A549 (cell line): ENCODE measurements at regions not wholly inside any gene's neighbourhood (a gene's known extent, or its start where the extent isn't known, plus 50 kb on each side); places are given as distances from the start of the nearest gene placed in this dataset.
A peak's percentile ranks its signal among the peaks of the same experiment; 100 is the strongest.

ENCODE experiments used
- ATAC-seq, 2 experiments: fragments of 200-7000 bp in 1 of 2; fragments of >200 bp in 1 of 2; cut with Nextera tagmentation in 1 of 2; cut with Tn5 transposase in 1 of 2; 3 replicates each; pipeline versions ENCODE4 v1.8.0 to v1.9.1; 2018 to 2020; ENCODE audit warnings: mild to moderate bottlenecking in 1 of 2, moderate library complexity in 1 of 2
- CTCF ChIA-PET: fragments of 300-600 bp; sonication (Branson Sonifier 250); formaldehyde crosslinking; extraction: SDS; loops from one replicate; lab custom pipeline; 2021; ENCODE audit warnings: antibody characterized with exemption, inconsistent platforms; lab: Yijun Ruan, JAX
- POLR2A ChIA-PET: fragments of 350-600 bp; formaldehyde crosslinking; extraction: SDS; loops from one replicate; lab custom pipeline; 2021; ENCODE audit warnings: antibody characterized with exemption, inconsistent platforms; lab: Yijun Ruan, JAX
- DNase-seq, 2 experiments: peaks; one replicate each; pipeline versions ENCODE4 v3.0.0 to v3.0.0-alpha.2; 2011 to 2016; ENCODE audit warnings: low read depth in 1 of 2, low spot score in 1 of 2
- FAIRE-seq: peaks from 2 replicates; lab custom pipeline; 2011; peaks lifted over from hg19 to GRCh38; lab: Jason Lieb, UNC
- H3K27ac ChIP-seq, 2 experiments: fragments of >200 bp; sonication (Bioruptor Twin); formaldehyde crosslinking; 3 replicates each; pipeline ENCODE4 v1.5.1; 2016 to 2017
- H3K4me1 ChIP-seq: fragments of >200 bp; sonication (Bioruptor Twin); formaldehyde crosslinking; 3 replicates; pipeline ENCODE4 v1.6.1; 2016
- H3K4me2 ChIP-seq: fragments of >200 bp; sonication (Bioruptor Twin); formaldehyde crosslinking; 3 replicates; pipeline ENCODE4 v1.6.1; 2016
- H3K4me3 ChIP-seq: fragments of >200 bp; sonication (Bioruptor Twin); formaldehyde crosslinking; 3 replicates; pipeline ENCODE4 v1.5.1; 2016
- H3K9me3 ChIP-seq: fragments of >200 bp; sonication (Bioruptor Twin); formaldehyde crosslinking; 3 replicates; pipeline ENCODE4 v1.6.1; 2016
- BHLHE40 ChIP-seq: IDR thresholded peaks from 2 replicates; pipeline ENCODE4 v1.6.1; 2012; ENCODE audit warnings: low read depth, low read length, inconsistent platforms
- EHMT2 ChIP-seq: fragments of 200-600 bp; sonication (generic); IDR thresholded peaks from 2 replicates; pipeline ENCODE4 v1.6.1; 2016; ENCODE audit warnings: antibody characterized with exemption, low read depth, mild to moderate bottlenecking, moderate library complexity
- EP300 ChIP-seq, 2 experiments: fragments of >200 bp; sonication (Bioruptor Twin); formaldehyde crosslinking; IDR thresholded peaks; 2 replicates in 1 of 2; 3 replicates in 1 of 2; pipeline ENCODE4 v1.6.1; 2016 to 2017
- ESRRA ChIP-seq: fragments of 150-350 bp; IDR thresholded peaks from 2 replicates; pipeline ENCODE4 v1.6.1; 2014; ENCODE audit warnings: mild to moderate bottlenecking, low read length, borderline replicate concordance
- FOSB ChIP-seq: fragments of 250-450 bp; sonication (Bioruptor Pico); IDR thresholded peaks from 2 replicates; pipeline ENCODE4 v1.5.0; 2020; ENCODE audit warnings: mild to moderate bottlenecking, moderate library complexity
- FOXS1 ChIP-seq: fragments of 250-450 bp; sonication (Bioruptor Pico); IDR thresholded peaks from 2 replicates; pipeline ENCODE4 v1.5.0; 2020; ENCODE audit warnings: mild to moderate bottlenecking, moderate library complexity
- GATA3 ChIP-seq: IDR thresholded peaks from 2 replicates; pipeline ENCODE4 v1.6.1; 2012; ENCODE audit warnings: borderline replicate concordance
- HEYL ChIP-seq: fragments of 250-450 bp; sonication (Bioruptor Pico); IDR thresholded peaks from 2 replicates; pipeline ENCODE4 v1.8.0; 2021; ENCODE audit warnings: mild to moderate bottlenecking, moderate library complexity
- HMGXB4 ChIP-seq: fragments of 250-450 bp; sonication (Bioruptor Pico); IDR thresholded peaks from 2 replicates; pipeline ENCODE4 v1.5.0; 2021; ENCODE audit warnings: mild to moderate bottlenecking, moderate library complexity, borderline replicate concordance
- HOXB5 ChIP-seq: fragments of 250-450 bp; sonication (Bioruptor Pico); IDR thresholded peaks from 2 replicates; pipeline ENCODE4 v1.5.0; 2020; ENCODE audit warnings: mild to moderate bottlenecking, moderate library complexity
- JUN ChIP-seq, 2 experiments: fragments of >200 bp; sonication (Bioruptor Twin); formaldehyde crosslinking; IDR thresholded peaks; 2 replicates in 1 of 2; 3 replicates in 1 of 2; pipeline ENCODE4 v1.6.1; 2016 to 2017
- JUNB ChIP-seq: fragments of >200 bp; sonication (Bioruptor Twin); formaldehyde crosslinking; IDR thresholded peaks from 2 replicates; pipeline ENCODE4 v1.6.1; 2016
- MAFK ChIP-seq: fragments of 450-650 bp; IDR thresholded peaks from 2 replicates; pipeline ENCODE4 v1.6.1; 2014; ENCODE audit not compliant: partially characterized antibody
- MAZ ChIP-seq: fragments of 150-350 bp; IDR thresholded peaks from 2 replicates; pipeline ENCODE4 v1.6.1; 2014; ENCODE audit warnings: antibody characterized with exemption, low read depth, low read length, borderline replicate concordance
- NPAS2 ChIP-seq: fragments of 250-450 bp; sonication (Bioruptor Pico); IDR thresholded peaks from 2 replicates; pipeline ENCODE4 v1.8.0; 2022; ENCODE audit warnings: mild to moderate bottlenecking, moderate library complexity, borderline replicate concordance
- PBX3 ChIP-seq: IDR thresholded peaks from 2 replicates; pipeline ENCODE4 v1.6.1; 2012
- RAD21 ChIP-seq, 2 experiments: fragments of >200 bp in 1 of 2; sonication (Bioruptor Twin) in 1 of 2; formaldehyde crosslinking in 1 of 2; IDR thresholded peaks in 1 of 2; conservative IDR thresholded peaks in 1 of 2; 2 replicates in 1 of 2; 3 replicates in 1 of 2; pipeline ENCODE4 v1.6.1; 2012 to 2018; ENCODE audit warnings: inconsistent platforms in 1 of 2
- RARB ChIP-seq: fragments of 250-450 bp; sonication (Bioruptor Pico); IDR thresholded peaks from 2 replicates; pipeline ENCODE4 v1.8.0; 2021; ENCODE audit warnings: mild to moderate bottlenecking, moderate library complexity
- RCOR1 ChIP-seq: fragments of 150-350 bp; IDR thresholded peaks from 2 replicates; pipeline ENCODE4 v1.6.1; 2014; ENCODE audit warnings: antibody characterized with exemption, low read length, low read depth
- REST ChIP-seq: fragments of 200-600 bp; sonication (generic); IDR thresholded peaks from 2 replicates; pipeline ENCODE4 v1.6.1; 2016; ENCODE audit warnings: antibody characterized with exemption, mild to moderate bottlenecking, moderate library complexity
- RFX5 ChIP-seq: fragments of 450-650 bp; IDR thresholded peaks from 2 replicates; pipeline ENCODE4 v1.7.1; 2014; ENCODE audit warnings: antibody characterized with exemption, mild to moderate bottlenecking, moderate library complexity
- RNF2 ChIP-seq: fragments of 200-600 bp; sonication (generic); IDR thresholded peaks from 2 replicates; pipeline ENCODE4 v1.6.1; 2016; ENCODE audit warnings: low read depth, mild to moderate bottlenecking, antibody characterized with exemption, moderate library complexity, borderline replicate concordance
- TFCP2L1 ChIP-seq: fragments of 250-450 bp; sonication (Bioruptor Pico); IDR thresholded peaks from 2 replicates; pipeline ENCODE4 v1.5.0; 2021; ENCODE audit warnings: mild to moderate bottlenecking
- ZC3H11A ChIP-seq: fragments of 450-650 bp; IDR thresholded peaks from 2 replicates; pipeline ENCODE4 v1.6.1; 2014; ENCODE audit warnings: antibody characterized with exemption, mild to moderate bottlenecking
- ZNF302 ChIP-seq: fragments of 250-450 bp; sonication (Bioruptor Pico); IDR thresholded peaks from 2 replicates; pipeline ENCODE4 v1.9.0; 2021; ENCODE audit warnings: inconsistent platforms, mild to moderate bottlenecking, moderate library complexity
- ZSCAN20 ChIP-seq: fragments of 250-450 bp; sonication (Bioruptor Pico); IDR thresholded peaks from 2 replicates; pipeline ENCODE4 v1.8.0; 2022; ENCODE audit warnings: mild to moderate bottlenecking, moderate library complexity
- WGBS: methylation state at CpG from one replicate; pipeline ENCODE4 v1.1.6; 2017; ENCODE audit errors: missing lambda C conversion rate; 5-methylcytosine and 5-hydroxymethylcytosine counted together
- TF ChIP-seq, protein P1 (sequence below): IDR thresholded peaks from 2 replicates; pipeline ENCODE4 v1.6.1; 2012

- H3K27ac ChIP-seq: no peak overlapping the region
- no peak for ATAC-seq
- no peak for TF ChIP-seq RARB (CRISPR knock-in tag)
- no peak for TF ChIP-seq FOSB
- TF ChIP-seq GATA3: no peak
- no peak for TF ChIP-seq HEYL (CRISPR knock-in tag)
- TF ChIP-seq, all 56 proteins: peak for 0
- Histone ChIP-seq H3K4me3 (no peak overlapping the region), H3K4me1 (no peaks in the 10 kb centered on the region), H3K9me3 (no peaks in the 10 kb centered on the region), H3K4me2 (no peak overlapping the region)
- WGBS: 22% methylated on average over 3 of the region's 3 CpGs
- FAIRE-seq (no peak), DNase-seq (no peak)
- ChIA-PET CTCF (no interaction called here), POLR2A (no interaction called here)
These were observed 253.8 kb downstream of the CRPPA start for GRCh38 chr7:16167526-16167925.

DNA sequence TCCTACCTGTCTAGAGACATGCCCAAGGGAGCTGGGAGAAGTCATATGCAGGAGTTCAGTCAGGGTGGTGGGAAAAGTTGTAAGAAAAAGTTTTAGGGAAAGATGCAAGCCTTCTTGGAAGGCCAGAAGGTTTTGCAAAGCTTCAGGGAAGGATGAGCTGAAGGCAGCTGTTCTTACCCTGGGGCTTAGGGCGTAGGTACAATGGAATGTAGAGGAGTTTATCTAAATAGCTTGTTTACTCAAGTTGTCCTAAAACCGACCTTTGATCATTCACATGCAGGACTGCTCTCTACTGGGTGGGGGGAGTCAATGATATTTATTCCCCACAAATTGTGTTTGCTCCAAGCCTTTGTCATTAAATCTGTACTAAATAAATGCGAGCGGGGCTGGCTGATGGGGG, 277.0 kb downstream of the CRPPA start:
- DNase-seq: peak in 1 of 2 experiments; percentile 25
- peaks cover 9% of the 10 kb centered on the region; the same call in 2 of the 3 replicates for H3K4me1 ChIP-seq
- TF ChIP-seq, protein P1, sequence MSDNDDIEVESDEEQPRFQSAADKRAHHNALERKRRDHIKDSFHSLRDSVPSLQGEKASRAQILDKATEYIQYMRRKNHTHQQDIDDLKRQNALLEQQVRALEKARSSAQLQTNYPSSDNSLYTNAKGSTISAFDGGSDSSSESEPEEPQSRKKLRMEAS: no peak
- TF ChIP-seq RAD21 (conservative IDR thresholded peaks at IDR 0.05 in 1 of 2, IDR thresholded peaks at IDR 0.05 in 1 of 2): no peak
- no peak for TF ChIP-seq JUN (IDR thresholded peaks at IDR 0.05)
- TF ChIP-seq RARB (CRISPR knock-in tag): no peak
- no peak for TF ChIP-seq ZNF302 (CRISPR knock-in tag)
- TF ChIP-seq PBX3: no peak
- TF ChIP-seq EHMT2: no peak
- no peak for TF ChIP-seq RCOR1
- H3K4me3 ChIP-seq: no peak overlapping the region
- peak overlapping the region; percentile 34; the same call in 2 of the 3 replicates for H3K4me2 ChIP-seq
- 37% methylated on average over 4 of the region's 4 CpGs for WGBS
- no peak for FAIRE-seq
- ATAC-seq: 0 out of 6 replicates have a peak, but pooled peaks of 1 of the 2 experiments have one; percentile 33
- H3K9me3 ChIP-seq: peaks cover 3% of the 10 kb centered on the region; the same call in 1 of the 3 replicates
- H3K27ac ChIP-seq: no peak overlapping the region
- ChIA-PET CTCF (no interaction called here), POLR2A (no interaction called here)

DNA sequence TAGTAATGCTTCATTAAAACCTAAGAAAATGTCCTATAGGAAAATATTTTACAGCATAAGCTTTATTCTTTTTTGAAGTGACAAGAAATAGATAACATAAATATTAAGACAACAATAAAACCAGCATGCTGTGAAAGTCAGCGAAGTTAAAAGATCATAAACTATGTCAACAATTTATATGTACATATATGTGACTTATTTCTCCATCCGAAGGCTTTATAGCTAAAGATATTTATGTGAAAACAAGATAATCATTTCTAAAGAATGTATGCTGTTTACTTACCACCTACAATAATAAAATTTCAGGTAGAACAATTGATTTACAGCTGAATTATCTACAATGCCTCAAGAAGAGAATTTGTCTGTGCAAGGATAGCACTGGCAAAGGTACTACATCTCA, 283.4 kb downstream of the CRPPA start:
- 11% methylated on average over 2 of the region's 2 CpGs for WGBS
- no peak for FAIRE-seq
- H3K4me2 ChIP-seq: no peak overlapping the region
- DNase-seq: no peak
- H3K9me3 ChIP-seq: no peaks in the 10 kb centered on the region
- ChIA-PET CTCF (no interaction called here), POLR2A (no interaction called here)
- ATAC-seq: no peak
- TF ChIP-seq NPAS2 (CRISPR knock-in tag): no peak
- TF ChIP-seq JUNB: no peak
- no peak for TF ChIP-seq RNF2
- no peak for TF ChIP-seq RAD21 (conservative IDR thresholded peaks at IDR 0.05 in 1 of 2, IDR thresholded peaks at IDR 0.05 in 1 of 2)
- no peak for TF ChIP-seq EP300 (IDR thresholded peaks at IDR 0.05)
- H3K27ac ChIP-seq: no peak overlapping the region
- H3K4me3 ChIP-seq: no peak overlapping the region
- H3K4me1 ChIP-seq: no peaks in the 10 kb centered on the region

GRCh38 chr7:16136896-16137295, 284.4 kb downstream of the CRPPA start:
- WGBS: 13% methylated on average over 2 of the region's 2 CpGs
- Histone ChIP-seq H3K9me3 (no peaks in the 10 kb centered on the region), H3K4me3 (no peak overlapping the region), H3K27ac (no peak overlapping the region), H3K4me1 (no peaks in the 10 kb centered on the region), H3K4me2 (no peak overlapping the region)
- TF ChIP-seq MAFK: no peak
- TF ChIP-seq ZSCAN20 (CRISPR knock-in tag): no peak
- TF ChIP-seq MAZ: no peak
- TF ChIP-seq HOXB5 (CRISPR knock-in tag): no peak
- no peak for TF ChIP-seq ZC3H11A
- TF ChIP-seq FOXS1 (CRISPR knock-in tag): no peak
- TF ChIP-seq RFX5: no peak
- TF ChIP-seq HMGXB4: no peak
- TF ChIP-seq TFCP2L1 (CRISPR knock-in tag): no peak
- TF ChIP-seq REST: no peak
- no peak for TF ChIP-seq BHLHE40
- TF ChIP-seq RCOR1: no peak
- no peak for TF ChIP-seq ESRRA
- ChIA-PET CTCF (no interaction called here), POLR2A (no interaction called here)
- ATAC-seq (no peak), FAIRE-seq (no peak), DNase-seq (no peak)
